Endothelial cell of umbilical vein (primary cell): ENCODE measurements at regions not wholly inside any gene's neighbourhood (a gene's known extent, or its start where the extent isn't known, plus 50 kb on each side); places are given as distances from the start of the nearest gene placed in this dataset.

ENCODE experiments used
- BruUV-seq: library from RNA; stranded (reverse); fragments of 400-500 nt; replicated peaks from 2 replicates; lab custom pipeline; 2021; lab: Mats Ljungman, UMichigan
- CTCF ChIA-PET: fragments of 300-600, 350-600 bp; sonication (Branson Sonifier 250); formaldehyde crosslinking; loops from one replicate; lab custom pipeline; 2021; ENCODE audit warnings: antibody characterized with exemption, inconsistent platforms; lab: Charles Lee
- POLR2A ChIA-PET: fragments of 300-600, 350-600 bp; sonication (Branson Sonifier 250); formaldehyde crosslinking; loops from one replicate; lab custom pipeline; 2021; ENCODE audit warnings: antibody characterized with exemption, inconsistent platforms; lab: Charles Lee
- DNase-seq: peaks from one replicate; pipeline ENCODE4 v3.0.0-alpha.2; 2011; ENCODE audit warnings: low read depth, low spot score
- FAIRE-seq: peaks from 2 replicates; lab custom pipeline; 2011; peaks lifted over from hg19 to GRCh38; lab: Jason Lieb, UNC
- H2AFZ ChIP-seq: 2 replicates; pipeline ENCODE4 v1.6.0; 2012; ENCODE audit warnings: low read depth, low read length, control low read depth, inconsistent platforms
- H3K27ac ChIP-seq: 2 replicates; pipeline ENCODE4 v1.5.1; 2011; ENCODE audit warnings: low read depth, mild to moderate bottlenecking, control low read depth, low read length, moderate library complexity; ENCODE audit not compliant: insufficient read depth
- H3K27me3 ChIP-seq, 2 experiments: 2 replicates each; pipeline versions ENCODE4 v1.6.0 to v1.6.1; 2011; ENCODE audit warnings: low read length in 2 of 2, mixed read lengths in 1 of 2; ENCODE audit not compliant: control insufficient read depth in 2 of 2, insufficient read depth in 2 of 2
- H3K36me3 ChIP-seq, 2 experiments: 2 replicates in 1 of 2; 3 replicates in 1 of 2; pipeline ENCODE4 v1.5.1; 2011; ENCODE audit warnings: low read length in 2 of 2, mild to moderate bottlenecking in 1 of 2, moderate library complexity in 1 of 2; ENCODE audit not compliant: control insufficient read depth in 2 of 2, insufficient read depth in 2 of 2; ENCODE audit errors: extremely low read depth in 1 of 2
- H3K4me1 ChIP-seq: 3 replicates; pipeline ENCODE4 v1.5.1; 2011; ENCODE audit warnings: mild to moderate bottlenecking, low read length; ENCODE audit not compliant: control insufficient read depth, insufficient read depth; ENCODE audit errors: extremely low read depth
- H3K4me2 ChIP-seq: 2 replicates; pipeline ENCODE4 v1.6.1; 2011; ENCODE audit warnings: low read length, control low read depth, mixed read lengths; ENCODE audit not compliant: insufficient read depth
- H3K4me3 ChIP-seq, 3 experiments: fragments of 200-600 bp in 1 of 3; sonication (generic), shearing (Covaris generic) in 1 of 3; replicated peaks in 1 of 3; 2 replicates each; pipeline ENCODE4 v1.5.1; 2011 to 2016; ENCODE audit warnings: control low read depth in 3 of 3, low read length in 3 of 3, mild to moderate bottlenecking in 2 of 3, inconsistent platforms in 1 of 3, low read depth in 1 of 3, moderate library complexity in 1 of 3; ENCODE audit not compliant: insufficient read depth in 1 of 3
- H3K79me2 ChIP-seq: 2 replicates; pipeline ENCODE4 v1.6.0; 2012; ENCODE audit warnings: low read length, inconsistent platforms; ENCODE audit not compliant: control insufficient read depth, insufficient read depth
- H3K9ac ChIP-seq: replicated peaks from 2 replicates; pipeline ENCODE3; 2011; ENCODE audit warnings: low read length, control low read depth; ENCODE audit not compliant: insufficient read depth; ENCODE audit errors: extremely low read depth
- H3K9me1 ChIP-seq: replicated peaks from 3 replicates; pipeline ENCODE4 v1.6.0; 2011; ENCODE audit warnings: mild to moderate bottlenecking, low read length; ENCODE audit not compliant: control insufficient read depth, insufficient read depth; ENCODE audit errors: extremely low read depth
- H3K9me3 ChIP-seq: replicated peaks from 2 replicates; pipeline ENCODE4 v1.5.1; 2012; ENCODE audit warnings: low read length, inconsistent platforms; ENCODE audit not compliant: control insufficient read depth, insufficient read depth
- H4K20me1 ChIP-seq: replicated peaks from 2 replicates; pipeline ENCODE3; 2011; ENCODE audit warnings: mild to moderate bottlenecking, low read length; ENCODE audit not compliant: control insufficient read depth, insufficient read depth; ENCODE audit errors: extremely low read depth
- EZH2 ChIP-seq: IDR thresholded peaks from 2 replicates; pipeline ENCODE4 v1.6.1; 2012; ENCODE audit warnings: borderline replicate concordance, low read depth, mild to moderate bottlenecking, moderate library complexity, low read length, inconsistent platforms; ENCODE audit not compliant: severe bottlenecking
- FOS ChIP-seq: IDR thresholded peaks from 2 replicates; pipeline ENCODE4 v1.6.1; 2011; ENCODE audit warnings: mild to moderate bottlenecking, low read length, moderate library complexity, borderline replicate concordance; ENCODE audit not compliant: insufficient read depth
- GATA2 ChIP-seq: IDR thresholded peaks from 2 replicates; pipeline ENCODE4 v1.7.0; 2011; ENCODE audit warnings: low read depth, mild to moderate bottlenecking, moderate library complexity, mixed read lengths, low read length; ENCODE audit not compliant: insufficient read length, insufficient read depth
- JUN ChIP-seq: IDR thresholded peaks from 2 replicates; pipeline ENCODE4 v1.6.1; 2011; ENCODE audit warnings: borderline replicate concordance, low read depth; ENCODE audit not compliant: insufficient read length, insufficient read depth
- MYC ChIP-seq: IDR thresholded peaks from one replicate; pipeline ENCODE4 v1.6.1; 2011; ENCODE audit warnings: mild to moderate bottlenecking, low read depth, low read length
- POLR2A ChIP-seq: IDR thresholded peaks from 2 replicates; pipeline ENCODE4 v1.6.1; 2012; ENCODE audit warnings: low read depth, mild to moderate bottlenecking, control low read depth, low read length
- POLR2AphosphoS5 ChIP-seq: IDR thresholded peaks from 2 replicates; pipeline ENCODE4 v1.6.1; 2012; ENCODE audit warnings: low read depth, mild to moderate bottlenecking, control low read depth, low read length, moderate library complexity; ENCODE audit not compliant: insufficient read depth
- dilution Hi-C: fragments of 300-500 bp; cut with MboI; formaldehyde crosslinking; loops from one replicate; pipeline ENCODE4 v1.15.0; 2019; ENCODE audit warnings: low sequenced_read_pairs; ENCODE audit not compliant: extremely low pct_ligation_motif_present
- intact Hi-C: fragments of 100-400 bp; cut with micrococcal nuclease; formaldehyde crosslinking; loops from one replicate; pipeline ENCODE4 v1.10.0; 2022
- TF ChIP-seq, protein P1 (sequence below): IDR thresholded peaks from 2 replicates; pipeline ENCODE4 v1.6.1; 2011; ENCODE audit not compliant: insufficient read depth, insufficient read length
- TF ChIP-seq, protein P2 (sequence below), 2 donors: IDR thresholded peaks; 1 replicate in 1 of 2; 2 replicates in 1 of 2; pipeline ENCODE4 v1.5.1; 2011; ENCODE audit warnings: low read length in 2 of 2, mild to moderate bottlenecking in 2 of 2, moderate library complexity in 2 of 2, control low read depth in 1 of 2, inconsistent platforms in 1 of 2, low read depth in 1 of 2; ENCODE audit not compliant: insufficient read depth in 1 of 2; ENCODE audit errors: extremely low read depth in 1 of 2

DNA sequence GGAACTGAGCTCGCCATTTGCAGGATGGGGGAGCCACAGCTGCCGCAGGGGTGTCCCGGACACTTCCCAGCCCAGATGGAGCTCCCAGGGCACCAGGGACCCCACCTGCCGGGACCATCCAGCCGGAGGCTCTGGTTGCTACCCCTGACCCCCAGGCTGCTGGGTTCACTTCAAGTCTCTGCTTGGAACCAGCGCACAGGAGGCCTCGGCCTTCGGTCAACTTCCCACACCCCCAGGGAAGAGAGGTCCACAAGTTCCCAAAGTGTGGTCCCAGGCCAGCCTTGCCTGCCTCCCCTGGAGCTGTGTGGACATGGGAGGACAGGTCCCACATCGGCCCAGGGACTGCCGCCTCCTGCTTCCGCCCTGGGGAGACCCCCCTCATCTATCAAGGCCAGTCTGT is 117.0 kb downstream of the TEX29 start:
- Histone ChIP-seq H3K4me1 (no peaks in the 10 kb centered on the region), H2AFZ (no peak overlapping the region), H3K9me3 (no peaks in the 10 kb centered on the region), H4K20me1 (no peaks in the 10 kb centered on the region), H3K9me1 (no peaks in the 10 kb centered on the region), H3K27me3 (no peaks in the 10 kb centered on the region), H3K36me3 (no peaks in the 10 kb centered on the region), H3K4me3 (no peak overlapping the region), H3K4me2 (no peak overlapping the region), H3K9ac (no peak overlapping the region), H3K79me2 (no peaks in the 10 kb centered on the region), H3K27ac (no peak overlapping the region)
- DNase-seq (no peak), FAIRE-seq (no peak)
- POLR2A ChIA-PET: no interaction called here
- dilution Hi-C loops (no loop called here), intact Hi-C loops (no loop called here)
- CTCF ChIA-PET: no interaction called here
- BruUV-seq: no TSS peak
- TF ChIP-seq, protein P1, sequence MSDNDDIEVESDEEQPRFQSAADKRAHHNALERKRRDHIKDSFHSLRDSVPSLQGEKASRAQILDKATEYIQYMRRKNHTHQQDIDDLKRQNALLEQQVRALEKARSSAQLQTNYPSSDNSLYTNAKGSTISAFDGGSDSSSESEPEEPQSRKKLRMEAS: no peak

DNA sequence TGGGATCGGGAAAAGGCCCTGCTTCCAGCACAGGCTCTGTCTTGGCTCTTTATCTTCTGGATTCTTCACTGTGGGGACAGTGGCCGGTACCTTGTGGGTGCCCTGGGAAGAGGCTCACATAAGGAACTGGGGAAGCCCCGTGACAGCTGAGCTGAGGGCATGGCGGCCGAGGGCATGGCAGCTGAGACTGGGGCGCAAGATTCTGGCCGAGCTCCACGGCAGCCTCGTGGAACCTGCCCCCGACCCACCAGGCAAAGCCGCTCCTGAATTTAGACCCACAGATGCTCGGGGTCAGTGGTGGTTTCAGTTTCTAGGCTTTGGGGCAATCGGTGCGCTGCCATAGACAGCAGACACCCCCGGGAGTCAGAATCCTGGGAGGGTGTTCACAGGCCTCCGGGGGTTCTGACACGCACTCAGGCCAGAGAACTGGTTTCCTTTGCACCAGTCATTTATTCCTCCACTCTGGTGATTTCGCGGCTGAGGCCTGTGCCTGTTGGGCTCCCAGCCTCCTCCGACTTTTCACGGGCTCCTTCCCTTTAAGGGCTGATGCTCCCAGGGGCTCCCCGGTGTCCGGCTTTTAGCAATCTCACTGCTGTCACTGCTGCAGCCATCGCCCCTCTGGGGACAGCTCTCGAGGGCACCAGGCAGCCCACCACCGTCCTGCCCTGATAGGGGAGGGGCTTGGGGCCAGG is 117.6 kb downstream of the TEX29 start:
- Histone ChIP-seq H3K36me3 (no peaks in the 10 kb centered on the region), H3K4me1 (no peaks in the 10 kb centered on the region), H3K27ac (no peak overlapping the region), H4K20me1 (no peaks in the 10 kb centered on the region), H3K9me1 (no peaks in the 10 kb centered on the region), H3K27me3 (no peaks in the 10 kb centered on the region), H3K4me3 (no peak overlapping the region), H3K9ac (no peak overlapping the region), H3K79me2 (no peaks in the 10 kb centered on the region), H3K9me3 (no peaks in the 10 kb centered on the region), H3K4me2 (no peak overlapping the region), H2AFZ (no peak overlapping the region)
- DNase-seq (no peak), FAIRE-seq (no peak)
- TF ChIP-seq JUN (no peak), MYC (no peak), FOS (no peak), POLR2A (no peak), EZH2 (no peak), GATA2 (no peak), POLR2AphosphoS5 (no peak)
- TF ChIP-seq, protein P1: no peak
- TF ChIP-seq, protein P2, sequence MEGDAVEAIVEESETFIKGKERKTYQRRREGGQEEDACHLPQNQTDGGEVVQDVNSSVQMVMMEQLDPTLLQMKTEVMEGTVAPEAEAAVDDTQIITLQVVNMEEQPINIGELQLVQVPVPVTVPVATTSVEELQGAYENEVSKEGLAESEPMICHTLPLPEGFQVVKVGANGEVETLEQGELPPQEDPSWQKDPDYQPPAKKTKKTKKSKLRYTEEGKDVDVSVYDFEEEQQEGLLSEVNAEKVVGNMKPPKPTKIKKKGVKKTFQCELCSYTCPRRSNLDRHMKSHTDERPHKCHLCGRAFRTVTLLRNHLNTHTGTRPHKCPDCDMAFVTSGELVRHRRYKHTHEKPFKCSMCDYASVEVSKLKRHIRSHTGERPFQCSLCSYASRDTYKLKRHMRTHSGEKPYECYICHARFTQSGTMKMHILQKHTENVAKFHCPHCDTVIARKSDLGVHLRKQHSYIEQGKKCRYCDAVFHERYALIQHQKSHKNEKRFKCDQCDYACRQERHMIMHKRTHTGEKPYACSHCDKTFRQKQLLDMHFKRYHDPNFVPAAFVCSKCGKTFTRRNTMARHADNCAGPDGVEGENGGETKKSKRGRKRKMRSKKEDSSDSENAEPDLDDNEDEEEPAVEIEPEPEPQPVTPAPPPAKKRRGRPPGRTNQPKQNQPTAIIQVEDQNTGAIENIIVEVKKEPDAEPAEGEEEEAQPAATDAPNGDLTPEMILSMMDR (IDR thresholded peaks at IDR 0.05; ENCODE audit: extremely low read depth in 1 of 2, insufficient read depth in 1 of 2, low read depth in 1 of 2, low read length in 2 of 2): no peak
- ChIA-PET CTCF (no interaction called here), POLR2A (no interaction called here)
- dilution Hi-C loops (no loop called here), intact Hi-C loops (no loop called here)
- no TSS peak for BruUV-seq
